ENCODE measurements at regions not wholly inside any gene's neighbourhood (a gene's known extent, or its start where the extent isn't known, plus 50 kb on each side); places are given as distances from the start of the nearest gene placed in this dataset.
A peak's percentile ranks its signal among the peaks of the same experiment; 100 is the strongest.
"Not testable (repeated sequence)": the region's sequence is repeated elsewhere in the genome, so short reads cannot be mapped to it uniquely, and the experiment has no call there.

GRCh38 chr5:115439042-115439441, 105.5 kb downstream of the FEM1C start:
- DNase-seq (ENCODE audit: low read depth, low spot score), result no peak

- no peak for DNase-seq (ENCODE audit: low read depth, low spot score)
Measured at GRCh38 chr5:115435778-115436712, 108.5 kb downstream of the FEM1C start.

DNA sequence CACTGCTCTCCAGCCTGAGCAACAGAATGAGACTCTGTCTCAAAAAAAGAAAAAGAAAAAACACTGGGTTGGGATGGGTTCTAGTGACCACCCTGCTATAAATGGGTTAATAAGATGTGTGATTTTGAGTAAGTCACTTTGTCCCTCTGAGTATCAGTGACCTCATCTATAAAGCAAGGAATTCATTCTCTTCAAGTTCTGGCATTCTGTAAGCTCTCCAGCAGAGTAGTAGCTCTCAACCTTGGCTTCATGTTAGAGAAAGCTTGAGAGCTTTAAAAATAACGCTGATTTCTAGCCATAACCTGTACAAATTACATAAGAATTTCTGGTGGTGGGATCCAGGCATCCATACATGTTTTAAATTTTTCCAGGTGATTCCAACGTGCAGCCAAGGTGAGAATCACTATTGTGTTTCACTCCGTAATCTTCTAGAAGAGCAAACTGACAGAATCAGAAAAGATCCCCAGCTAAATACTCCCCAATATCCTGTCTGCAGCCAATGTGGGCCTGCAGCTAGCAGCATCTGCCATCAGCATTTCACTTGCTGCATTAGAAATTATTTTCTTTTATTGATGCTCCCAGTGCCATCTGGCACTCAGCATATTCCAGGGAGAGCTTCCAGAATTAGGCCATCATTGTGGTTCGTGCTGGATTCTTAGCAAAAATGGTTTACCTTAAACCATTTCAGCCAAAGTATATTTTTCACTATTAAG, 109.4 kb downstream of the FEM1C start:
- no peak for DNase-seq (ENCODE audit: low read depth, low spot score)

- DNase-seq (ENCODE audit: low read depth, low spot score), result no peak
Measured at GRCh38 chr5:115433918-115434317, 110.7 kb downstream of the FEM1C start.

- peak; percentile 36 for DNase-seq (ENCODE audit: low read depth, low spot score)
Measured at GRCh38 chr5:115432691-115433090, 111.9 kb downstream of the FEM1C start.

DNA sequence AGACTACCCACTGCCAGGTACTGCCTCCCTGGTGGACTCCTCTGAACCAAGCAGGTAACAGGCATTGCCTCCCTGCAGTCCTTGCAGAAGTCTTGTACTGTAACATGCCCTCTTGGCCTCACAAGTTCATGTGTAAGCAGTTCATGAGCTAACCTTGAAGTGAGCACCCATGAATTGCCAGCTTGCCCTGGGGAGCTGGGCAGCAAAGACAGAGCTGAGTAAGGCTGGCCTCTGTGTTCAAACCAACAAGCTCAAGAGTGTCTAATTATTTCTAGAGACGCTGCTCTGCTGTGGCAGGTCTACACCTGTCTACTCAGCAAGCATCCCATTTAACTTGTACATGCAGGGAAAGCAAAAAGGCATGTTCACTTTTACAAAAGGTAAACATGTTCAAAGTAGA, 113.5 kb downstream of the FEM1C start:
- DNase-seq (ENCODE audit: low read depth, low spot score), result no peak

GRCh38 chr5:115430374-115430773, 114.2 kb downstream of the FEM1C start:
- DNase-seq (ENCODE audit: low read depth, low spot score), result no peak

GRCh38 chr5:115429345-115429940, 115.1 kb downstream of the FEM1C start:
- no peak for DNase-seq (ENCODE audit: low read depth, low spot score)

GRCh38 chr5:115428676-115429075, 115.9 kb downstream of the FEM1C start:
- DNase-seq (ENCODE audit: low read depth, low spot score), result no peak

- DNase-seq (ENCODE audit: low read depth, low spot score), result no peak
Measured at GRCh38 chr5:115428248-115428647, 116.3 kb downstream of the FEM1C start.

DNA sequence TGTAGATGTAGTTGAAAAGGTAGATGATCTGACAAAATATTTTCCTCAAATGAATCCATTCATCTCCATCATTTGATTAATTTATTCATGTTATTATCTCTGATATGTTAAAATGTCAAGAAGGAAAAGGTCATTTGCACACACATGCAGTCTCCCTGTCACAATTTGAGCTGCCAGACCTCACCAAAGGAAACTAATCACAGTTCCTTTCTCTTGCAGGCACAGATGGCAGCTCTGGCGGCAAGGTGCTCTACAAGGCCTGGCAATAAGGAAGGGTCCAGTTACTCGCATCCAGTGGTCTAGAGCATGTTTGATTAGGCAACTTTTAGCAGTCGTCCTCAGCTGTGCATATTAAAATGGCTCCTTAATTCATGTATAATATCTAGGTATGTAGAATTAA, 120.1 kb downstream of the FEM1C start:
- DNase-seq (ENCODE audit: low read depth, low spot score), result no peak

DNA sequence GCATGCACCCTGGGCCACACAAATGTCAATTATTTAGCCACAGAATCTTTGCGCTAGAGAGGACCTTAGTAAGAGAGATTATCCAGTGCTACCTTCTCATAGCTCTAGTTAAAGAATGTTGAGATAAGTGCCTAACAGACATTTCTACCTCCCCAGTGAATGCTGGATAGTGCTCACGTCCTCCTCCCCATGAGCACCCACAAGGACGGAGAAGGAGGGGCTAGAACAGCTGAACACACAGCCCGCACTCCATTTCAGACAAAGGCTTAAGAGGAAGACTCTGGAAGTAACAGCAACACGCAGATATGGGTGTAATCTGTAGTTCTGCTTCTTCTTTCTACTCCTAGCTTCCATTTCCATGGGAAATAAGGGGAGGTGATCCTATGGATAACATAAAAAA, 120.5 kb downstream of the FEM1C start:
- DNase-seq (ENCODE audit: low read depth, low spot score), result no peak

DNA sequence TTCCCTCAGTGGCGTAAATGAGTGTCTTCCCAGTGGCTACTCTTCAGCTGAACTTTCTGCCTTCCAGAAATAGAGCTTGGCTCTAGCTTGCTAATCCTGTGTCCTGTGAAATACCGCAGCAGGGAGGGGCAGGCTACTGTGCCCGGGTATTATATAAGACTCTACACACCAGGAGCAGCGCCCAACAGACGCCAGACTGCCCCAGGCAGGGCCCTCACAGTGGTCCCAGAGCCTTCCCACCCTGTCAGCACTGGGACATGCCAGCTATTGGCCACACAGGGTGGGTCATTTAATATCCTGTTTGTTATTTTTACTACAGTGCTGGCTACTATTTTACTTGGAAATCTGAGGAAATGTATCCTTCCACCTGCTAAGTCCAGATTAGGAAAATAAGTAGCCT, 121.0 kb downstream of the FEM1C start:
- no peak for DNase-seq (ENCODE audit: low read depth, low spot score)

DNA sequence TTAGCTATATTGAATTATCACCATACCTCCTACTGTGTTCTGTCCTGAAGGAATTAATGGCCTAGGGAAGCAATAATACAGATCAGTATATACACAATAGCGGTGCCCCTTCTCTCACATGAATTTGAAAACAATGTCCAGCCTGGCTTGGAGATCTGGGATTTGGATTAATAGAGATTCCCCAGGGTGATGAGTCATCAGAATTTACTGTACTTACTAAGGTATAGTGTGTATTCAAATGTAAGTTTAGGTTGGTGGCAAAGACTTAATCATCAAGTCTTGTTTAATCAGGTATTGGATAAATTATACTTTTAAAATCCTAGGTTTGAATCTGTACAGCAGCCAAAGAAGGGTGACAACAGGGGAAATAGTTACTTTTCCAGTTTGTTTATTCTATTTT, 121.5 kb downstream of the FEM1C start:
- DNase-seq (ENCODE audit: low read depth, low spot score), result no peak

DNA sequence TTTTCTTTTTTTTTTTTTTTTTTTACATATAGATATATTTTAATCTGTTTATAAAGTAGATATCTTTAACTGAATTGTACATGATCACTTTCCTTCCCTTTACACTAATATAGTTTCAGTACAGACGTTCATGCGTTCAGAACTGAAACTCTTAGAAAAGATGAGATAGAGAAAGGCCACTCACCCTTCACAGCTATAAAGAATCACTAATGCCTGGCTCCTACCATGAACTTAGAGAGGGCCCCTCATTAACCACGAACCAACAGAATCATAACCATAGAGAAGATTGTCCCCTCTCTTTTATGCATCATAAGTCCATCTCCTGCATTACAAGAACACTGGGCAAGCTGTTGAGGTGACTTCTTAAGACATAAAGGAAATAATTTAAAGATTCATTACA, 123.8 kb downstream of the FEM1C start:
- DNase-seq (ENCODE audit: low read depth, low spot score), result not testable (repeated sequence)

DNA sequence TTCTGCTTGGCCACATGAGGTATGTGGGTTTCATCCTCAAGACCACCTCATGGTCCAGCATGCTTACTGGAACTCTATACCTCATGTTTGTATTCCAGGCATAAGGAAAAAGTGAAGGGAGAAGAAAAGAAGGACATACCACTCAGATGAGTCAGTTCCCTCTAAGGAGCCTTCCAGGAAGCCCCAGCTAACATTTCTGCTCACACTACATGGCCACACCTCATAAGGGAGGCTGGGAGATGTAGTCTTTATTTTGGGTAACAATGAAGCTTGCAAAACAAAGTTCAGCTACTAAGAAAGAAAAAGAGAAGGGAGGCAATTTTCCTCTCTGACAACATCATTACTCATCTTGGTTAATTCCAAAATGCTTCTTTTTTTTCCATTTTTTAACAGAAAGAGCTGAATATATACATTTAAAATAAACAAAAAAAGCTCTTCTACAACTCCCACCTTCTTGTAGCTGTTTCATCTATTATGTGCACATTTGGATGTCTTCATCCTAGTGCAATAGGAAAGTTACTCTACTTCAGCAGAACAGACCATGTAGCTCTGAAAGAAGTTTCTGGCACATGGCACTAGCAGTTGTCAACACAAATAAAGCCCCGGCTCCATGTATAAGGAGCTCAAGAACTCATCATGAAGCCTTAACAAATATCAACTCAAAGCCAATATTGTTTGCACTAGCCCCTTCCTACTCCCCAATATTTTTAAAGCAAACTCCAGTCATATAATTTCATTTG, 123.6 kb upstream of the CCDC112 start:
- peak; percentile 93 for DNase-seq (ENCODE audit: low read depth, low spot score)

GRCh38 chr5:115418788-115419187, 122.3 kb upstream of the CCDC112 start:
- no peak for DNase-seq (ENCODE audit: low read depth, low spot score)

GRCh38 chr5:115417076-115417475, 120.6 kb upstream of the CCDC112 start:
- DNase-seq (ENCODE audit: low read depth, low spot score), result no peak

DNA sequence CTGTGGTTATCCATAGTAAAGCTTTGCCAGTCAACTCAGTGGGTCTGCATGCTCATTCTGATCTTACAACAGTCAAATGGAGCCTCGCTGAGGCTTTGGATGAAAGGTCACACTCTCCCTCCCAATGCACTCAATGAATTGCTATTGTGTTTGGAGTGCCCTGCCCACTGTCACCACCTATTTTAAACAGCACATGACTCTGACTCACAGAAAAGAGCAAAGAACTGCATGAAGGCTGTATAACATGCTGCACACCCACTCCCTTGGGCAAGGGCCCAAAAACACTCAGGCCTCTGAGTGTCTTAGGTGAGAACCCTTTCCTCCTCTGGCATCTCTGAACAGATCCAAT, 118.7 kb upstream of the CCDC112 start:
- no peak for DNase-seq (ENCODE audit: low read depth, low spot score)

GRCh38 chr5:115414406-115415142, 118.1 kb upstream of the CCDC112 start:
- peak; percentile 65 for DNase-seq (ENCODE audit: low read depth, low spot score)

DNA sequence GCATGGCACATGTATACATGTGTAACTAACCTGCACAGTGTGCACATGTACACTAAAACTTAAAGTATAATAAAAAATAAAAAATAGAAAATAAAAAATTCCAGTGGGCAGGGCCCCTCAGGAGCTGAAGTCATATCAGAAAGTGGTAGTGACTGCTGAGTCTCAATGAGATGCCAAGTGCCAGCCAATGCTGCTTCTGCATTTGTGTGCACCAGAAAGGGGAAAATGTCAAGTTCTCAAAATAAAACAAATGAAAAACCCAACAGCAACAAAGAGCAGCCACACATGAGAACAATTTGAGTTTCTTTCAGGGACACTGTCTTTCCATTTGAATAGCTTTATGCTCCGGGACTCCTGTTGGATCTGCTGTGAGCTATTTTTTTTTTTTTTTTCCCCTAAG, 117.2 kb upstream of the CCDC112 start:
- DNase-seq (ENCODE audit: low read depth, low spot score), result no peak
